CD4-positive, alpha-beta T cell (primary cell): ENCODE measurements at regions not wholly inside any gene's neighbourhood (a gene's known extent, or its start where the extent isn't known, plus 50 kb on each side); places are given as distances from the start of the nearest gene placed in this dataset.
A peak's percentile ranks its signal among the peaks of the same experiment; 100 is the strongest.

Experiments used
- ATAC-seq: fragments of 200-7000 bp; cut with Tn5 transposase; one replicate; pipeline ENCODE4 v1.10.0; 2022; ENCODE audit warnings: mild to moderate bottlenecking; ENCODE audit not compliant: poor library complexity
- CTCF ChIA-PET: fragments of 350-600 bp; sonication (Branson Sonifier 250); formaldehyde crosslinking; loops from one replicate; lab custom pipeline; 2021; ENCODE audit warnings: antibody characterized with exemption, inconsistent platforms; lab: Charles Lee
- POLR2A ChIA-PET: fragments of 350-600 bp; sonication (Branson Sonifier 250); formaldehyde crosslinking; loops from one replicate; lab custom pipeline; 2021; ENCODE audit warnings: antibody characterized with exemption, inconsistent platforms; lab: Charles Lee
- DNase-seq, 14 experiments: peaks; one replicate each; pipeline ENCODE4 v3.0.0-alpha.2; 2013 to 2020; ENCODE audit warnings: mixed read lengths in 2 of 14
- H3K27ac ChIP-seq, 2 donors: one replicate each; pipeline versions ENCODE4 v1.5.1 to v1.7.0; 2013; ENCODE audit warnings: low read length in 2 of 2, low read depth in 1 of 2, mild to moderate bottlenecking in 1 of 2
- H3K27me3 ChIP-seq, 2 experiments: 1 replicate in 1 of 2; 2 replicates in 1 of 2; pipeline versions ENCODE4 v1.6.1 to v1.7.0; 2013; ENCODE audit warnings: low read length in 2 of 2, control low read depth in 1 of 2, mild to moderate bottlenecking in 1 of 2, moderate library complexity in 1 of 2; ENCODE audit not compliant: insufficient read depth in 2 of 2, control insufficient read depth in 1 of 2
- H3K36me3 ChIP-seq: one replicate; pipeline ENCODE4 v1.6.1; 2013; ENCODE audit warnings: low read length, control low read depth; ENCODE audit not compliant: insufficient read depth
- H3K4me1 ChIP-seq: one replicate; pipeline ENCODE4 v1.6.1; 2013; ENCODE audit warnings: low read length, control low read depth; ENCODE audit not compliant: insufficient read depth
- H3K4me3 ChIP-seq: one replicate; pipeline ENCODE4 v1.5.1; 2013; ENCODE audit warnings: mild to moderate bottlenecking, low read length, moderate library complexity
- H3K9me3 ChIP-seq, 2 experiments: 1 replicate in 1 of 2; 2 replicates in 1 of 2; pipeline versions ENCODE4 v1.6.1 to v1.7.0; 2013; ENCODE audit warnings: low read length in 2 of 2, mild to moderate bottlenecking in 2 of 2, control low read depth in 1 of 2, moderate library complexity in 1 of 2; ENCODE audit not compliant: control insufficient read depth in 1 of 2, insufficient read depth in 1 of 2
- H3K27ac Mint-ChIP-seq: one replicate; pipeline ENCODE4 v1.8.0; 2020; ENCODE audit warnings: mixed read lengths
- H3K27me3 Mint-ChIP-seq: one replicate; pipeline ENCODE4 v1.8.0; 2021; ENCODE audit warnings: mixed read lengths
- H3K36me3 Mint-ChIP-seq: one replicate; pipeline ENCODE4 v1.8.0; 2021; ENCODE audit warnings: low read depth, mixed read lengths
- H3K4me1 Mint-ChIP-seq: one replicate; pipeline ENCODE4 v1.8.0; 2021; ENCODE audit warnings: low read depth, mixed read lengths
- H3K4me3 Mint-ChIP-seq: one replicate; pipeline ENCODE4 v1.8.0; 2020; ENCODE audit warnings: mild to moderate bottlenecking, mixed read lengths
- H3K9me3 Mint-ChIP-seq: one replicate; pipeline ENCODE4 v1.8.0; 2020; ENCODE audit warnings: mixed read lengths
- intact Hi-C, 2 experiments: fragments of 100-400 bp; cut with DNase I in 1 of 2; cut with micrococcal nuclease in 1 of 2; formaldehyde crosslinking; loops; one replicate each; pipeline versions ENCODE4 v1.15.1 to v1.9.0; 2023 to 2025; cut with DNase I, micrococcal nuclease
- TF ChIP-seq, protein P1 (sequence below): fragments of 200-600 bp; IDR thresholded peaks from one replicate; pipeline ENCODE4 v1.8.0; 2022; ENCODE audit warnings: antibody characterized with exemption, mild to moderate bottlenecking

DNA sequence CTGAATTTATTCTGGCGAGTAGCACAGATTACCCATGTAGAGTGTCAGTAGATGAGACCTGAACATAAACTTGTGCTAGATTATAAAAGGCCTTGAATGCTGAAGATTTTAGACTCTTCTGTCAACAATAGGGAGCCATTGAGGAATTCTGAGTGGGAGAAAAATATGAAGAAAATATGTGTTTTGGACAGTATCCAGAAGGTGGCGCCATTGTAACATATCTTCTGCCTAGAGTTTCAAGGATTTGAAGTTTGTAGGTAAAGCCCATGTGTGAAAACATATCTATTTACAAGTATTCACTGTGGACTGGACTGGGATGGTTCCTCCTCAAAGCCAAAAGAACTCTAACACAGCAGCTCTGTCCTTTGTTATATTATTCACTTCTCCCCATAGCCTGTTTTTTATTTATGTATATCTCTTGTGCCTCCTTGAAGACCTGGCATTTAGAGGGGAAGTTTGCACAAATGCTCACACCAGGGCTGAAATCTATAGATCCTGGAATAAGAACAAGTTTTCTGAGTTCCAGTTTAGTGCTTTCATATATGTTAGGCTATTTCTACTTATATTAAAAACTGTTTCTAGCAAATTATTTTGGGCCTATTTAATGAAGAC is 124.9 kb downstream of the RDH14 start:
- Mint-ChIP-seq H3K4me1 (no peaks in the 10 kb centered on the region), H3K9me3 (no peaks in the 10 kb centered on the region), H3K4me3 (no peak overlapping the region), H3K27me3 (peaks cover 30% of the 10 kb centered on the region), H3K27ac (no peak overlapping the region), H3K36me3 (no peaks in the 10 kb centered on the region)
- Histone ChIP-seq H3K4me1 (no peaks in the 10 kb centered on the region), H3K4me3 (no peak overlapping the region), H3K9me3 (no peaks in the 10 kb centered on the region), H3K27ac (no peak overlapping the region), H3K36me3 (no peaks in the 10 kb centered on the region), H3K27me3 (no peaks in the 10 kb centered on the region)
- DNase-seq (peak in 4 of 14 experiments; percentile 5 to 45 (median 25)), ATAC-seq (no peak)
- ChIA-PET POLR2A (no interaction called here), CTCF (no interaction called here)
- intact Hi-C loops: loop anchor here (1.0 to 5.0 kb wide), 2 partner anchors 1428 to 1662 kb away; no protein-coding TSS in a partner anchor
- TF ChIP-seq, protein P1, sequence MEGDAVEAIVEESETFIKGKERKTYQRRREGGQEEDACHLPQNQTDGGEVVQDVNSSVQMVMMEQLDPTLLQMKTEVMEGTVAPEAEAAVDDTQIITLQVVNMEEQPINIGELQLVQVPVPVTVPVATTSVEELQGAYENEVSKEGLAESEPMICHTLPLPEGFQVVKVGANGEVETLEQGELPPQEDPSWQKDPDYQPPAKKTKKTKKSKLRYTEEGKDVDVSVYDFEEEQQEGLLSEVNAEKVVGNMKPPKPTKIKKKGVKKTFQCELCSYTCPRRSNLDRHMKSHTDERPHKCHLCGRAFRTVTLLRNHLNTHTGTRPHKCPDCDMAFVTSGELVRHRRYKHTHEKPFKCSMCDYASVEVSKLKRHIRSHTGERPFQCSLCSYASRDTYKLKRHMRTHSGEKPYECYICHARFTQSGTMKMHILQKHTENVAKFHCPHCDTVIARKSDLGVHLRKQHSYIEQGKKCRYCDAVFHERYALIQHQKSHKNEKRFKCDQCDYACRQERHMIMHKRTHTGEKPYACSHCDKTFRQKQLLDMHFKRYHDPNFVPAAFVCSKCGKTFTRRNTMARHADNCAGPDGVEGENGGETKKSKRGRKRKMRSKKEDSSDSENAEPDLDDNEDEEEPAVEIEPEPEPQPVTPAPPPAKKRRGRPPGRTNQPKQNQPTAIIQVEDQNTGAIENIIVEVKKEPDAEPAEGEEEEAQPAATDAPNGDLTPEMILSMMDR: peak; percentile 49

DNA sequence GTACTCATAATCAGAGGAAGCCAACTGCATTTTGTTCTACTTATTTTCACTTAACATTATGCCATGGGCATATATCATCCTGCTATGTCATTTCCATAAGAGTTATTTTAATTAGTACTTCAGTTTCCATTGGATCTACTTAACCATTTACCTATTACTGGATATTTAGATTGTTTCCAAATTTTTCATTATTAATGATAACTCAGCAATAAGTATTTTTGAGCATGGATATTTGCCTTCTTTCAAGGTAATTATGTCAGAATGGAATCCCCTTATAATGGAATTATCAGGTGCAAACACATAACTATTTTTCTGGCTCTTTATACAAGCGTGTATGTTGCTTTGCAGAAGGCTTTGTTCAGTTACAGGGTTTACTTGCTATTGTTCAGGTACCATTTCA is 126.6 kb downstream of the RDH14 start:
- Mint-ChIP-seq H3K4me1 (no peaks in the 10 kb centered on the region), H3K4me3 (no peak overlapping the region), H3K36me3 (no peaks in the 10 kb centered on the region), H3K27ac (no peak overlapping the region), H3K27me3 (peaks cover 18% of the 10 kb centered on the region), H3K9me3 (no peaks in the 10 kb centered on the region)
- no peaks in the 10 kb centered on the region for H3K36me3 ChIP-seq
- H3K27ac ChIP-seq: no peak overlapping the region
- CTCF ChIA-PET: no interaction called here
- H3K27me3 ChIP-seq: no peaks in the 10 kb centered on the region
- H3K4me1 ChIP-seq: no peaks in the 10 kb centered on the region
- intact Hi-C loops: no loop called here
- TF ChIP-seq, protein P1: no peak
- ATAC-seq: no peak
- no peaks in the 10 kb centered on the region for H3K9me3 ChIP-seq
- POLR2A ChIA-PET: no interaction called here
- no peak for DNase-seq
- no peak overlapping the region for H3K4me3 ChIP-seq

DNA sequence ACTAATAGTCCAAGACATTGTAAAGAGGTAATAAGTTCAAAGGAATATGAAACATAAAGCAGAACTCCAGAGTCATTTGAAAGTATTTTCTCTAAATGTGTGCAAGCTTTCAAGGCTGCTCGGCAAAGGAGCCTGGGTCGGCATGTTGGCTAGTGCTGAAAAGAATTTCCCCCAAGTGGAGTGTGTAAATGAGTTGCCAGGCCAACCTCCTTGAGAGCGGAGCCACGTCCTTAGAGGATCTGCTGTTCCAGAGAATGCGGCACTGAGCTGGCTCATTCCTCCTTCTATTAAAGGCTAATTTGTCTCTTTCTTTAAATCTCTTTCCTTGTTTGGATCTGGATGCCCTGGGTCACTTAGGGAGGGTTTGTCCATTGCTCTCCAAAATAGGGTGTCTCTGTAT is 127.5 kb downstream of the RDH14 start:
- no peaks in the 10 kb centered on the region for H3K9me3 ChIP-seq
- H3K4me3 Mint-ChIP-seq: no peak overlapping the region
- H3K27me3 ChIP-seq: no peaks in the 10 kb centered on the region
- intact Hi-C loops: no loop called here
- H3K27me3 Mint-ChIP-seq: peaks cover 16% of the 10 kb centered on the region
- H3K36me3 ChIP-seq: no peaks in the 10 kb centered on the region
- ATAC-seq (no peak), DNase-seq (no peak)
- no peaks in the 10 kb centered on the region for H3K4me1 ChIP-seq
- no peaks in the 10 kb centered on the region for H3K36me3 Mint-ChIP-seq
- H3K9me3 Mint-ChIP-seq: no peaks in the 10 kb centered on the region
- no peak overlapping the region for H3K27ac Mint-ChIP-seq
- no peaks in the 10 kb centered on the region for H3K4me1 Mint-ChIP-seq
- no peak overlapping the region for H3K27ac ChIP-seq
- CTCF ChIA-PET: no interaction called here
- TF ChIP-seq, protein P1: no peak
- POLR2A ChIA-PET: no interaction called here
- H3K4me3 ChIP-seq: no peak overlapping the region
